D721Med (cell line): ENCODE measurements at regions not wholly inside any gene's neighbourhood (a gene's known extent, or its start where the extent isn't known, plus 50 kb on each side); places are given as distances from the start of the nearest gene placed in this dataset.
"Not testable (repeated sequence)": the region's sequence is repeated elsewhere in the genome, so short reads cannot be mapped to it uniquely, and the experiment has no call there.

Source experiments
- DNase-seq: peaks from one replicate; pipeline ENCODE4 v3.0.0; 2011; ENCODE audit warnings: low spot score; ENCODE audit not compliant: insufficient read length
- FAIRE-seq: peaks from 2 replicates; lab custom pipeline; 2011; peaks lifted over from hg19 to GRCh38; lab: Jason Lieb, UNC
- CTCF ChIP-seq: IDR thresholded peaks from 2 replicates; pipeline ENCODE4 v1.5.1; 2012; ENCODE audit warnings: mild to moderate bottlenecking, control low read depth; ENCODE audit not compliant: insufficient read depth; ENCODE audit errors: missing control alignments

DNA sequence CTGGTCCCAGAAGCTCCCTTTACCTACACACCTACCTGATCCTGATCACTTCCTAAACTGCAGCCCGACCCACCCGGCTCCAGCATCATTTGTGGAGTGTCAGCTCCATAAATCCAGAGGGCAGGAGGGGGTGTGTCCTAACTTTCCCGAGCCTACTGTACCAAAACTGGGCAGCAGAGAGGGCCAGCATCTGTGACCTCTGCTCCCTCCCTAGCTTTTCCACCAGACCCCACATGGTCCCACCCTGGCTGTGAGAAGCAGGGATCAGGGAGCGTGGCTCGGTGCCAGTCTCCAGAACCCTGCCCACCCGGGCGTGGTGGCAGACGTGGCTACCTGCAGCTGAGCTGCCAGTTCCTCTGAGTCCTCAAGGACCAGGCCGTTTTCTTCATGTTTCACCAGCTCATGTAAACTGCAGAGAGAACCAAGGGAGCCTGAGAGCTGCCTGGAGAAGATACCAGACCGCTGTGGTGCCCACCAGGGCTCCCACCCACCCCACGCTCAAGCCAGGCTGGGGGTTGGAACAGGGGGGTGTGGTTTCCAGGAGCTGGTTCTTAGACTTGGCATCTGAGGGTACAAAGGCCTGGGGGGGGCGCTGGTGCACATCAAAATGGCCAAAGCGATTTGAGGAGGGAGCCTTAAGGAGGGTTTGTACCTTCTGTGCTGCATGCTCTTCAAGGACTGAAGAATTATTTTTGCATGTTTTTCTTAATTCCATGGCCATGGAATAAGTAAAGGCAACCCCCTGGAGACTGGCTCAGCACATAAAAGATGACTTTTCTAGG lies 76.7 kb upstream of the DRD5 start:
- DNase-seq (no peak), FAIRE-seq (no peak)
- no peak for TF ChIP-seq CTCF

DNA sequence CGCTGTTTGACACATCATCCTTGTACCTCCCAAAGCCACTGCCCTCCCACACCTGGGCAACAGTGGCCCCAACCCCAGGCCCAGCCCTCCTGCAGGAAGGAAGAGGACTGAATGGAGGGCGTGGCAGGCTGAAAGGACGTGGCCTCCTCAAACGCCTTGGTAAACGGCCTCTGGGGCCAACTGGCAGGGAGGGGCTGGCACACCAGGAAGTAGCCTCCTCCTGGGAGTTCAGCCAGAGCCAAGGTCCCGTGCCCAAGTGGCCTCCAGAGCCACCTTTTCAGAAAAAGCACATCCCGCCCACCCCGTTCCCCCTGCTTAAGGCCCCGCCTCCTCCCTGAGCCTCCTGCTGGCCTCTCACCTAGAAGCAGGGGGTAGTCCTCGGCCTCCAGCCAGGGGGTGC lies 74.2 kb upstream of the DRD5 start:
- DNase-seq, FAIRE-seq: not testable (repeated sequence)

DNA sequence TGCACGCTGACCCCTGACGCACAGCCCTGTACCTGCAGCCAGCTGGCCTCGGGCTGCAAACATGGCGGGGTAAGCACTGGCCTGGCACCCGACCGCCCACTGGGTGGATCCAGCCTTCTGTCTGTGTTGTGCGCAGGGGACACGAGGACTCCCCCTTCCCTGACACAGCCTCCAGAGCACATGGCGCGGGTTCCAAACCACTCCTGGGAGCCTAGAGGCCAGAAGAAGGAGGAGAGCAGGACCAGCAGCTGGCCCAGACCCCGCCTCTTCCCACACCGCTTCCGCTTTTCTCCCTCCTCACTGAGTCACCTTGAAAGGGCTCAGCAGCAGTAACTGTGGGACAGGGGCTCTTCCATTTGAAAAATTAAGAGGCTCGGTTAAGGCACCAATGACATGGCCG lies 73.5 kb upstream of the DRD5 start:
- DNase-seq, FAIRE-seq: not testable (repeated sequence)

DNA sequence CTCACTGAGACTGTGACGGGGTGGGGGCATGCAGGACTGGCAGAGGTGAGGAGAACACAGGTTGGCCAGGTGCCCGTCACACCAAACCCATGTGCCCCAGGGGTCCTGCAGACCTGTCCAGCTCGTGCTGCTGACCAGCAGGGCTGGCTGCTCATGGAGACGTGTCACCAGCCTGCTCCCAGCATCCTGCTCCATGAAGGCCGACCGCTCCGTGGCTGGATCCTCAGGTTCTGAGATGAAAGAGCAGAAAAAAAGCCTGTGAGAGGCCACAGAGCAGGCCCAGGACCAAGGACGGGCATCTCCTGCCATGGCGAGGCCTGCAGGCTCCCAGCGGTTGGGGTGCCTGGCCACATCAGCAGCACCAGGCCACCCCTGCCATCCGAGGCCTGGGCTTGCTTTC lies 71.7 kb upstream of the DRD5 start:
- DNase-seq (no peak), FAIRE-seq (no peak)
- no peak for TF ChIP-seq CTCF

DNA sequence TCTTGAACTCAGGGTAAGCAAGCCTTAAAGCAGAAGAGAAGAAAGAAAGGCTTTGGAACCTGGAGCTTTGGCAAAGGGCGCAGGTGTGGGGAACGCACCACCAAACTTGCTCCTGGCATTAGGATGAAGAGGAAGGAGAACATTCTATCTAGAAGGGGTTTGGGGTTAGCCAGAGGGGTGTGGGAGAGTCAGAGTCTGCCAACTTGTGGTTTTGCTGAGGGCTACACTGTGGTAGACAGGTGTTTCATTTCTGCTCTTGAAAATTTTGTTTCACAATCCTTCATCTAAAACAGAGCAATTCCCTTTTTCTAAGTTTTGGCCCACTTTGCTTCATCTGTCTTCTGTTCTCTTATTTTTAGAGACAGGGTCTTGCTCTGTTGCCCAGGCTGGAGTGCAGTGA lies 66.2 kb upstream of the DRD5 start:
- not testable (repeated sequence) for FAIRE-seq, DNase-seq

DNA sequence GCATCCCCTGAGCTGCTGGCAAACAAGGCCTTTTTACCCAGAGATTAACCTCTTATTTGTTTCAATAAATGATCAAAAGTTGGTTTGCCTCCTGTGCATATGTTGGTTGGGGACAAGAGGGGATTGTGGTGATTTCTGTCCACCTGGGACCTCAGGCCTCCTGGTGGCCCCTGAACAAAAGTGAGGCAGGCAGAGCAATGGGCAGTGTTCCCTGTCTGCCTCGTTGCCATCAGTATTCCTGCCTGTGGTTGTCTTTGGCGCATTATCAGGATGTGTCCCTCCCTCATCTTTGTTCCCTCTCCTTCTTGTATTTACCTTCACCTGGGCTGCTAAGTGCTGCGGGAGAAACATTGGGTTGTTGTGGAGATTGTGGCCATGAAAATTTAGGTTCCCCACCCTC lies 65.3 kb upstream of the DRD5 start:
- FAIRE-seq: no peak
- DNase-seq: no peak
- TF ChIP-seq CTCF: no peak

GRCh38 chr4:9718246-9718939 lies 63.0 kb upstream of the DRD5 start:
- not testable (repeated sequence) for FAIRE-seq

DNA sequence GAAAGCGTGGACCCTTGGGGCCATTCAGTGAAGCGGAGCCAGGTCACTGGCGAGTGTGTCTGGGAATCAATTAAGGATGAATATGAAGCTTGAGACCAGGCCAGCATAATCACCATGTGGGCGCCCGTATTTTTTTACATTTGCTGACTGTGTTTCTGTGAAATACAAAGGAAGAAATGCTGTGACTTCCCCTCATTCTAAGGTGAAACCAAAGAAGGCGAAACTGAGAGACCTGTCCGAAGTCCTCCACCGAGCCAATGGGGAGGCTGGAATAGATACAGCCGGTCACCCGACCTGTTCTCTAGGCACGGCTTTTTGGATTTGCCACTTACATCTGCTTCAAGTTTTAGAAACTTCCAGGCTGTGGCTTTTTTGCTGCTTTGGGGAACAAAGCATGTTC lies 59.3 kb upstream of the DRD5 start:
- DNase-seq, FAIRE-seq: not testable (repeated sequence)

More at GRCh38 chr4:9718246-9718939, 63.0 kb upstream of the DRD5 start:
- not testable (repeated sequence) for DNase-seq
